ENCODE measurements at regions not wholly inside any gene's neighbourhood (a gene's known extent, or its start where the extent isn't known, plus 50 kb on each side); places are given as distances from the start of the nearest gene placed in this dataset.
"Not testable (repeated sequence)": the region's sequence is repeated elsewhere in the genome, so short reads cannot be mapped to it uniquely, and the experiment has no call there.

- DNase-seq (ENCODE audit: low read depth): no peak
Measured at GRCh38 chrX:3442691-3443090, 96.2 kb upstream of the MXRA5 start.

GRCh38 chrX:3440981-3441380 lies 94.5 kb upstream of the MXRA5 start:
- DNase-seq (ENCODE audit: low read depth): no peak

- not testable (repeated sequence) for DNase-seq (ENCODE audit: low read depth)
Measured at GRCh38 chrX:3435916-3436315, 89.5 kb upstream of the MXRA5 start.

GRCh38 chrX:3435057-3435456 lies 88.6 kb upstream of the MXRA5 start:
- DNase-seq (ENCODE audit: low read depth): no peak

- DNase-seq (ENCODE audit: low read depth): no peak
Measured at GRCh38 chrX:3428792-3429191, 82.3 kb upstream of the MXRA5 start.

- DNase-seq (ENCODE audit: low read depth): no peak
Measured at GRCh38 chrX:3426552-3426951, 80.1 kb upstream of the MXRA5 start.

- no peak for DNase-seq (ENCODE audit: low read depth)
Measured at GRCh38 chrX:3425031-3425430, 78.6 kb upstream of the MXRA5 start.

- DNase-seq (ENCODE audit: low read depth): no peak
Measured at GRCh38 chrX:3420316-3420715, 73.9 kb upstream of the MXRA5 start.

- DNase-seq (ENCODE audit: low read depth): no peak
Measured at GRCh38 chrX:3415011-3415410, 68.6 kb upstream of the MXRA5 start.

GRCh38 chrX:3411626-3412025 lies 65.2 kb upstream of the MXRA5 start:
- not testable (repeated sequence) for DNase-seq (ENCODE audit: low read depth)

GRCh38 chrX:3409936-3410335 lies 63.5 kb upstream of the MXRA5 start:
- not testable (repeated sequence) for DNase-seq (ENCODE audit: low read depth)

- DNase-seq (ENCODE audit: low read depth): no peak
Measured at GRCh38 chrX:3407781-3408180, 61.3 kb upstream of the MXRA5 start.

- DNase-seq (ENCODE audit: low read depth): no peak
Measured at GRCh38 chrX:3407121-3407520, 60.7 kb upstream of the MXRA5 start.

GRCh38 chrX:3403748-3404147 lies 57.3 kb upstream of the MXRA5 start:
- peak; percentile 3 for DNase-seq (ENCODE audit: low read depth)
